NCI-H460 (cell line): ENCODE measurements at regions not wholly inside any gene's neighbourhood (a gene's known extent, or its start where the extent isn't known, plus 50 kb on each side); places are given as distances from the start of the nearest gene placed in this dataset.

Source experiments
- DNase-seq: peaks from one replicate; pipeline ENCODE4 v3.0.0-alpha.2; 2016; ENCODE audit warnings: low read depth; ENCODE audit errors: extremely low read depth

GRCh38 chr4:58564695-58565475, 1454.7 kb upstream of the IGFBP7 start:
- DNase-seq = no peak

- no peak for DNase-seq
Measured at GRCh38 chr4:58561170-58561569, 1451.0 kb upstream of the IGFBP7 start.

DNA sequence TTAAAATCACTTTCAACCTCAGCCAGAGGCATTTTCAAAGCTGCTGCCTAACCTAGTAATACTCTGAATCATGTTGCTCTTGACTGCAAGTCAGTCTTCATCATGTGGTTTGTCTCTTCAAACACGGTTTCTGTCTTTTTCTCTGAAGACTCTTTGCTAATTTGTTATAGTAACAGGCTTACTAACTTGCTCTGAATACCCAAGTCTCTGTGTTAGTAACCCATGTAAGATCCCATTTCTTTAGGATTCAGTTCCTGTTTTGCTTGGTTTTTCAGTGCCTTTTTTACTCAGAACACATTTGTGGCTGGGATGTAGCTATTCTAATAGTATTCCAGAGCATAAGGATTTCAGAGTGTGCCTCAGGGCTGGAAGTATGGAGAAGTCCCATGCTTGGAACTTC, 1450.6 kb upstream of the IGFBP7 start:
- DNase-seq = no peak

- no peak for DNase-seq
Measured at GRCh38 chr4:58553679-58554078, 1443.5 kb upstream of the IGFBP7 start.

- no peak for DNase-seq
Measured at GRCh38 chr4:58553031-58553430, 1442.8 kb upstream of the IGFBP7 start.

GRCh38 chr4:58551676-58552075, 1441.5 kb upstream of the IGFBP7 start:
- DNase-seq = no peak

GRCh38 chr4:58543465-58543864, 1433.3 kb upstream of the IGFBP7 start:
- no peak for DNase-seq

GRCh38 chr4:58541926-58542325, 1431.7 kb upstream of the IGFBP7 start:
- DNase-seq = no peak

- DNase-seq = no peak
Measured at GRCh38 chr4:58522765-58523382, 1412.7 kb upstream of the IGFBP7 start.

DNA sequence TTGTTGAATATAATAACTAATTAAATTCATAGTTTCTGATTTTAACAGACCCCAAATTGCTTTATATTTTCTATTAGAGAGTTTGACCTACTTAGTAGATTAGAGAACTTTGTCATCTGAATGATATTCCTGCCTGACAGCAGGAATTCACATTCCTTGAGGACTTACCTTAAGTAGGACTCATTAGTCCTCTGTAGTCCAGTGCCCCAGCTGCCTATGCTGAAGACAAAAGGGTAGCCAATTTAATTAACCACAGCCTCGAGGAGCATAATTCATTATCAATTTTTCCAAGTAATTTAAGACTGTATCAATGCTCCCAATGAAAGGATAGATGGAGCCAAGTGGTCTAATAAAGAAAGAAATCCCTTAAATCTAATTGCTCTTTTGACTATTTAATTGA, 1405.0 kb upstream of the IGFBP7 start:
- no peak for DNase-seq

- DNase-seq = no peak
Measured at GRCh38 chr4:58514299-58514698, 1404.1 kb upstream of the IGFBP7 start.

- no peak for DNase-seq
Measured at GRCh38 chr4:58510652-58511051, 1400.5 kb upstream of the IGFBP7 start.

- DNase-seq = no peak
Measured at GRCh38 chr4:58507079-58507478, 1396.9 kb upstream of the IGFBP7 start.

- no peak for DNase-seq
Measured at GRCh38 chr4:58502839-58503238, 1392.7 kb upstream of the IGFBP7 start.

GRCh38 chr4:58499182-58499581, 1389.0 kb upstream of the IGFBP7 start:
- DNase-seq = no peak

DNA sequence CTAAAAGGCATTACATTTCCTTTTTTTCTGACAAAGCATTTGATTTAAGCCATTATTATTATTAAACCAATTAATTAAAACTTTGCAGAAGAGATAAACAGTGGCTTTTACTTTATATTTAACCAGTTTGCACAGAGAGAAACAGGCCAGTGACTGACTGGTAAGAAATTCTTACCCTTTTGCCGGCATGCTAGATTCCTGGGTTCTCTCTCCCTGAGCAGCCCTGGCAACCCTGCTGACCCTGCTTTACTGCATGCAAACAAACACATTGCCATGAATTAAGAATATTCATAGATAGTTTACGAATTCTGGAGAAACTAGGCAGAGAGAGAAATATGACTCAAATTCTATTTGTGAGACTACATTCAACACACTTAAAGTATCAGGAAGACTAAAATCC, 1381.4 kb upstream of the IGFBP7 start:
- no peak for DNase-seq

DNA sequence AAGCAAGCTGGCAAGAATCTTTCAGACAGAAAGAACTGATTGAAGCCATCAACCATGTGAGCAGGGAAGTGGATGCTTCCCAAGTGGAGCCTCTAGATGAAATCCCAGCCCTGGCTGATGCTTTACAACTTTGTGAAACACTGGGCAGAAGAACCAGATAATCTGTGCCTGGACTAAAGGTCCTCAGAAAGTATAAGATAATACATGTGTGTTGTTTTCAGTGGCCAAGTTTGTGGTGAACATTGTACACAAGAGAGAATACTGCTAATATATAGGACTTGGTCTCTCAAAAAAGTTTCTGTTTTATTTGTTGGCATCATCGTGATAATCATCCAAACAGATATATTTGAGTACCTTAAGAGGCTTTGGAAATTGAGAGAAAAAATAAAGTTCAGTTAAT, 1367.8 kb upstream of the IGFBP7 start:
- no peak for DNase-seq

- no peak for DNase-seq
Measured at GRCh38 chr4:58477513-58477912, 1367.3 kb upstream of the IGFBP7 start.

- DNase-seq = no peak
Measured at GRCh38 chr4:58475097-58475496, 1364.9 kb upstream of the IGFBP7 start.

- DNase-seq = no peak
Measured at GRCh38 chr4:58465031-58465430, 1354.8 kb upstream of the IGFBP7 start.

- no peak for DNase-seq
Measured at GRCh38 chr4:58456727-58457384, 1346.7 kb upstream of the IGFBP7 start.

GRCh38 chr4:58453956-58454355, 1343.8 kb upstream of the IGFBP7 start:
- no peak for DNase-seq
